KBM-7 (cell line): ENCODE measurements at regions not wholly inside any gene's neighbourhood (a gene's known extent, or its start where the extent isn't known, plus 50 kb on each side); places are given as distances from the start of the nearest gene placed in this dataset.
A peak's percentile ranks its signal among the peaks of the same experiment; 100 is the strongest.
"Not testable (repeated sequence)": the region's sequence is repeated elsewhere in the genome, so short reads cannot be mapped to it uniquely, and the experiment has no call there.

Experiments used
- DNase-seq: peaks from one replicate; pipeline ENCODE4 v3.0.0-alpha.2; 2015
- in situ Hi-C: fragments of 300-500 bp; cut with MboI; formaldehyde crosslinking; loops from 2 replicates; pipeline ENCODE4 v1.14.3; 2020; ENCODE audit warnings: low sequenced_read_pairs, low pct_unique_long_range_greater_than_20kb, mixed read lengths

DNA sequence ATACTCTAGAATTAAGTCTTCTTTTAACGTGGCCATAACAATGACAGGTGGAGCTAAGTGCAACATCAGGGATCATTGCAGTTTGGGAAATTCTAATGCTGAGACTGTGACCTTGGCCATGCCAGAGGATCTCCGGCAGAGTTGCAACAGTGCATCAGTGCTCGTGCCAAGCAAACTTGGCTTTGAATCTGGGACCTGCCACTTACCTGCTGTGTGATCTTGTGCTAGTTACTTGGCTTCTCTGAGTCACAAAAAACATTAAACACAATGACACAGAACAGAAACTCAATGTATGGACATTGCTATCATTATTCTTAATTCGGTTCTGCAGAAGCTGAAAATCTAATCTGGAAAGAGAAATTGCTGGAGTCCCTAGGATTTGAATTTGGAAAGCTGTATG, 435.5 kb upstream of the CCL2 start:
- in situ Hi-C loops, result no loop called here

DNA sequence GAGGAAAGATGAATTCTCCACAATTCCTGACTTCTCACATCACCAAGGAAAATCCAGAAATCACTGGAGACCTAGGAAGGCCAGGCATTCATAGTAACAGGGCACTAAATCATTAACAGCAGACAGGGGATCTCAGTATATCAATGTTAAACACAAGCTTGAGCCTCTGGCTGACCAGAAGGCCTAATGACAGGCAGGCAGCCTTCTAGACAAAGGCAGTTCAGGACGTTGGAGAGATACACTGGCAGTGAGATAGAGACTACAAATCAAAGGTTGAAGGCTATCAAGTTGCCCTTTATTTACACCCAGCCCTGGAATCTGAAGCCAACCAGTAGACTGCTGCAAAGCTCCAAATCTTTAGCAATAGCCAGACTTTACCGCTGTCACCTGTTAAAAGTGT, 422.8 kb upstream of the CCL2 start:
- DNase-seq, result no peak
- in situ Hi-C loops, result no loop called here

More for the DNA sequence above, 435.5 kb upstream of the CCL2 start:
- no peak for DNase-seq

DNA sequence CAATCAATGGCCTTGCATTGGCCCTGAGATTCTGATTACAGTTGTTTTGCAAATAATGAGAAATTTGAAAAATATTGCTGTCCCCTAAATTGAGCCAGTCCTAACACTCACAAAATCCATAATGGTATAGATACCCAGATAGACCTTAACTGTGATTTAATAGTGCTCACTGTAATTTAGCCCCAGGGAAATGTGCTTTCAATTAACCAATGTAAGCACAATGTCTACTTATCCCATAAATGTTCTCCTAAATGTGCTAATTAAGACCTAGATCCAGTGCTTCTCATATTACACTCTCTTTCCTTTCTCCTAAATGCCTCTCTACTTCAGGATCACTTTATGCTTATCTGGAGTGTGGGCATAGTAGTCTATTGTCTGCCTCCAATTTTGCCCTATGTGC, 417.8 kb upstream of the CCL2 start:
- DNase-seq, result no peak
- in situ Hi-C loops, result no loop called here

DNA sequence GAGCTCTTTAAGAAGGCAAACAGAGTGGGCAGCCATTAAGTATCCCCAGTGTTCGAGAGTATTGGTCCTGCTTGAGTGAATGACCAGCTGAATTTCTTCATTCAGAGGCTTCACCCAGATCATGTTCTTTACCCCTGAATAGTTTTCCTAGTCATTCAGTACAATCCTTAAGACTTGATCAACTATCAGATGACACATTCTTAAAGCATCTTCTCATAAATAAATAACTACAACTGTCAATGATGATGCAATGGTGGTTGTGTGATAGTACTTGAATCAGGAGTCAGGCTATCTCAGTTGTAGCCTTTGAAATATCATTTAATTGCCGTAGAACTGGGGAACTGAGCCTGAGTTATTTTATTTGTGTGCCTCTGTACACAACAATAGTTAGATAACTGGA, 416.8 kb upstream of the CCL2 start:
- in situ Hi-C loops, result no loop called here
- DNase-seq, result no peak

DNA sequence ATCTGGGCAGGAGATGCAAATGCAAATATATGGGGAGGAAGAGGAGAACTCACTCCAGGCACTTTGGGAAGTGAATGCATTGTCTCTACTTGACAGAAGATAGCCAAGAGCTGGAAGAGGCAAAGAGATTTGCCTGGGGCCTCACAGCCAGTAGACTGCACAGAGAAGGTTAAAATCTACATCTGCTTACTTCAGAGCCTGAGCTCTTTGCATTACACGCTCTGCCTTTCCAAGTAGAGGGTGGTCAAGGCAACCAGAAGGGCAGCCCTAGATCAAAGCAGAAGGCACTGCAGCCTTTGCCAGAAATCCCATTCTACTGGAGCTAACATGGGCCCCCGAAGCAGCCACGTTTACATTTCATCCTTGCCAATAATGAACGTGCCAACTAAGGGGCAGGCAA, 407.2 kb upstream of the CCL2 start:
- in situ Hi-C loops, result no loop called here
- DNase-seq, result no peak

DNA sequence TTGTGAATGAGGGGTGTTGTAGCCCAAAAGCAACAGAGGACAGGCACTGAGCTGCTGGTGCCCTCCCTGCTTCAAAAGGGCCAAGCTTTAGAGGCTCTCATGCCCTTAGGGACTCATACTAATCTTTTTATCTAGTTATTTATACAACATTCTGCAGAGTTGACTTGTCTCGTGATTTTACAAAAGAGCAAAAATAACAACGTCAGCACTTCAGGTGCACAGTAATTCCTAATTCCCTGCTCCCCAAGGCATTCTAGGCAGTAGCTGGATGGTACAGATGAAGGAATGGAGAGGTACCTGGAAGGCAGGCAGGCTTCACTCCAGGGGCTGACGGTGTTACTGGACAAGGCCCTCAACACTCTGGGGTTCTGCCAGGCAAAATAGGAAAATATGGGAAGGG, 406.7 kb upstream of the CCL2 start:
- in situ Hi-C loops, result no loop called here
- DNase-seq, result no peak

DNA sequence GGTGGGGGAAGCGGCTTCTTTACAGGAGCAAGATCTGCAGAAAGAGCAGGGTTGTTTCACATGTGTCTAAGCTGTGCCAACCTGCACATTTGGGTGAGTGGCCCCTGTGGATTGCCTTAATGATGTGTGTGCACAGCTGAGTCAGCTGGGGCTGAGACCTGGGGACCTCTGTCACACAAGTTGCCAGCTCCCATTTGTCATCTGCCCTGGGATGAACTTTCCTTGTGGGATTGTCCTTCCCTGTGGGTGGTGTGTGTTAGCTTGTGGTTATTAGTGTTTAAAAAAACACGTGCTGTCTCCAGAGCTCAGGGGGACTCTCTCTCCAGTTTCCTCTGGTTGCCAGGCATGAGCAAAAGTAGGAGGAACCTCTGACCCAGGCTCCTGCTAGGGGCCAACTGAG, 400.5 kb upstream of the CCL2 start:
- in situ Hi-C loops, result no loop called here
- DNase-seq, result no peak

DNA sequence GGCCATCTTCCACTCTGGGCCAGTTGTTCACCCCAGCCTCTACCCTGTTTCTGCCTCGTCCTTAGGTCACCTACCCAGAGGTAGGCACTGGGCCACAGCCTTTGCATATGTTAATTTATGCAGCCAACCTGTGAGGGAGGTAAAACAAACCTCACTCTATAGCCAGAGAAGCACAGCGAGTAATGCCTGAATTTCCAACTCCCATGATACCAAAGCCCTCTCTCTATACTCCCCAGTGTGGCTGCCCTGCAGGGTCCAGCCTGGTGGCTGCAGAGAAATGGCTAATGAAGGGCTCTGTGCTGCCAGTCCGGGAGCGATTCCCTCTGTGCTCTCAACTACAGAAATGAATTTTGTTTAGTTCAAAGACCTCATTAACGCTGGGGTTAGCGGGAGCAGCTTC, 397.0 kb upstream of the CCL2 start:
- in situ Hi-C loops, result no loop called here
- DNase-seq, result no peak

DNA sequence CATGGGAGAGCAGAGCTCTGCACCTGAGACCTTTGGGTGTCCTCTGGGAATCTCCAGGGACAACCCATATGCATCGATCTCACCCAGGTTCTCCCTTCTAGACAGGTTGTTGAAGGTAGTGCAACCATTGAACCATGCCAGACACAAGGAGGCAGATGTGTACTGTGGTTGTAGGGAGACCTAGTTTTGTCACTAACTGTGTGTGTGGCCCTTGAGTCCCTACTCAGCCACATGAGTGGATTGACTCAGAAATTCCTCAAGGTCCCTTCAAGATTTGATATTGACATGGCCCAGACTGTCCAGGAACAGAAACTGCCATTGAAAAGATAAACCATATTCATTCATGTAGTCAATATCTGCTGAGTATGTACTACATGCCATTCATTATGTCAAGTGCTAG, 396.4 kb upstream of the CCL2 start:
- no peak for DNase-seq
- in situ Hi-C loops, result no loop called here

DNA sequence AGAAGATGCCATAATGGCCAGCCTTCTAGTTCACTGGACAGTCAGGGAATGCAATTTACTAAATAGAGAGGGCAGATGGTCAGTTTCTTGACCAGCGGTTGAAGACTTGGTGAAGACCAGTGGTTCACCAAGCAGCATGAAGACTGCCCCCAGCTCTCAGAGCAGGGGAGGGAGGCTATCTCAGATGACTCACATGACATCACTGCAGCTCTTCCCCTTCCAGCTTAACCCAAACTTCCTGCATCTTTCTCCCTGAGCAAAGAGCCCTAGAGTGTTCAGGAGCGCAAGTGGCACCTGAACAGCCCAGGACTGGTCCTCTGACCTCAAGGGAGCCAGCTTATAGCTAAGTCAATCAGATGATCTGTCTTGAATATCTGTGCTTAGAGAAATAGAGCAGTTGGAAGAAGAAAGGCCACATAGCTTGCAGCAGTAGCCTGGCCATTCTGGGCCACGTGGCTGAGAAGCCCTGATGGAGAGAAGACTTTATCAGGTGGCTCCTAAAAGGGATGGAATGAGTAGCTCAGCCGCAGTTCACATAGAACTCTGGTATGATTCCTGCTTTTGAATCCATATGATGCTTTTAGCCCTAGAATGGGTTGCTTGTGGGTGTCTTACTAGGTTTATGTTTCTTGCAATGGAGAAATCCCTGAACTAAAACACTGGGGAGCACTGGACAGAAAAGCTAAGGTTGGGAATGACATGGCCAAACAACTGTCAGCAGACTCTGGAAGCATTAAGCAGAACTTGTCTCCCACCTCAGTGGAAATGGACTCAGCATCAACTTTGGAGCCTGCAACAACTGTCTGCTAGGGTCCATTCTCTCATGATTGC, 392.1 kb upstream of the CCL2 start:
- in situ Hi-C loops, result no loop called here
- no peak for DNase-seq

DNA sequence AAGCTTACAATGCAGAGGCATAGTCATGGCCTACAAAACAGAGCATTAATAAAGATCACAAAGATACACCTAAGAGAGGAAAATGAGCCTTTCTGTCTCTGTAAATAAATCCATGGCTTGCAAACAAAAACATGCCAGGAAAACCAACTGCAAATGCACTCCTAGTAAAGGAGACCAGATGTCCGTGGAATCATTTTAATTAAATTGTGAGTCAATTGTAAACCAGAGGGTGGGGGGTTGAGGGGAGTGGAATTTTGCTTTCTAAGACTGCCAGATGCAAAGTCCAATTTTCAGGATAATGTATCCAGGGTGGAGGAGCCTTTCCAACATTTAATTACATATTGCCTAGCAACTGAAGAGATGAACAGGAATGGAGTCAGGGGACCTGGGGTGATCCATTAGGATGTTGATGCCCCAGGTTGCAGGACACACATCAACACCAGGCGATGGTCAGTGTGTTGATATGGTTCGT, 390.3 kb upstream of the CCL2 start:
- in situ Hi-C loops, result no loop called here
- no peak for DNase-seq

DNA sequence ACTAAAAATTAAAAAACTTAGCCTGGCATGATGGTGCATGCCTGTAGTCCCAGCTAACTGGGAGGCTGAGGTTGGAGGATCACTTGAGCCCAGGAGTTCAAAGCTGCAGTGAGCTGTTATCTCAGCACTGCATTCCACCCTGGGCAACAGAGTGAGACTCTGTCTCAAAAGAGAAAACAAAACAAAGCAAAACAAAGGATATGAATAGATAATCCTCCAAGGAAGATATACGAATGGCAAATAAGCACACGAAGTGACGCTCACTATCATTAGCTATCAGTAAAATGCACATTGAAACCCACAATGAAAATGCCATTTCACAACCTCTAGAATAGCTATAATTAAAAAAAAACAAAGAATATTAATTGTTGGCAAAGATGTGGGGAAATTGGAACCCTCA, 386.2 kb upstream of the CCL2 start:
- in situ Hi-C loops, result no loop called here
- DNase-seq, result no peak

DNA sequence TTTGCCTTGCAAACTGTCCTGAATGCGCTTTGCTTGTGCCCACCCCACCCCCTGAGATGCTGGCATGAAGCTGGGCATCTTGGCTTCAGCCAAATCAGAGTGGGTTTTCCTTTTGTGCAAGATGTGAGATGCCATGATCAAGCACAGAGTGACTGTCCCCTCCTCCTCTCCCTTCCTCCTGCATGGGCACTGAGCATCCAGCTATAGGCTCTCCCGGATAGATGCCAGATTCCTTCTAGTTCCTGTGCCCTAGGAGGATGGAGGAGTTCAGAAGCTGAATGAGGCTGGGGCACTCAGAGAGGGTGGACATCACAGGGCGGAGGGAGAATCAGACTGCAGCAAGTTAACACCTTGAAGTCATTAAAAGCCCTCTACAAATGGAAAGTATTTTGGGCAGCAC, 384.1 kb upstream of the CCL2 start:
- in situ Hi-C loops, result no loop called here
- DNase-seq, result no peak

DNA sequence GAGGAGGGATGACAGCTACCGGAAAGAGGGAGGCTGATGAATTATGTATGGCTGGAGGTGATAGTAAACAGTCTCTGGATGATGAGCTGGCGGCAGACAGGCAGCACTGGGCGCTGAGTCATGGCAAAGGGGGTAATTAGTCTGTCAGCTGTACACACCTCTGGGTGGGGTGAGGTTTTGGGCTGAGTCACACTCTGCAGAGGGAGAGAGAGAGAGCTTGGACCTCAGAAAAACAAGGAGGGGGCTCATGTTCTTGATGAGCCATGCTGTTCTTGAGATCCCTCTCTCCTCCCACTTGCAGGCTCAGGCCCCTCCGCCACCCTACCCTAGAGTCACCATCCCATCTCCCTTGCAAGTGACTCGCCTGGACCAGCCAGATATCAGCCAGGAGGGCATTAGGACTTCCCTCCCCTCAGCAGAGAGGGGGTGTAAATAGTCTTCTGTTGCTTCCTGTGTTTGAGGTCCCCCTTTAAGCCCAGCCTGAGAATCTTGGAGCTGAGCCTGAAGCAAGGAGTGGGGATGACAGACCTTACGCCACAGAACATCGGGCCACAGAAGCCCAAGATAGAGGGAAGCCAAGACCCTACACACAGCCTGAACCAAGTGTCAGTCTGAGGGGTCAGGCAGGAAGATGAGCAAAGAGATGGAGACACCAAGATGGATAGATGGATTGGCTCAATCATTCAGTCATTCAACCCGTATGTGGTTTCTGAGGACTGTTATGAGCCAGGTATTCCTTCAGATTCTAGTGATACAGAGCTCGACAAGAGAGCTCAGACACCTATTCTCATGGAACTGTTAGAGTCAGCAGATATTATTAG, 383.2 kb upstream of the CCL2 start:
- in situ Hi-C loops, result no loop called here
- DNase-seq, result no peak

DNA sequence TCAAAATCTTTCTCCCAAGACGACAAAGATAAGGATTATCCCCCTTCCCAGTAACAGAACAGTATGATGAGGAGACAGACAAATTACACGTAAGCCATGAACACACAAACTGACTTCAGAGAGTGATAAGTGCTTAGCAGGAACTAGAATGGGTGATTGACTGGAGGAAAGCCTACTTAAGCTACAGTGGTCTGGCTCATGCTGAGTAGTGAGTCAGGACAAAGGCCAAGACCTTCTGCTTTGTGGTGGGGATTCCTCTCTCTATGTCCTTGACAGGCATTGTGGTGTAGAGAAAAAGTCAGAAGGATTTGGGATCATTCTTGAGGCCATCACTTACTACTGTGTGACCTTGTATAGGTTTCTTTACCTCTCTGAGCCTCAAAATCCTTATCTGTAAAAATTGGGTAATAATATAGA, 381.9 kb upstream of the CCL2 start:
- DNase-seq, result no peak
- in situ Hi-C loops, result no loop called here

DNA sequence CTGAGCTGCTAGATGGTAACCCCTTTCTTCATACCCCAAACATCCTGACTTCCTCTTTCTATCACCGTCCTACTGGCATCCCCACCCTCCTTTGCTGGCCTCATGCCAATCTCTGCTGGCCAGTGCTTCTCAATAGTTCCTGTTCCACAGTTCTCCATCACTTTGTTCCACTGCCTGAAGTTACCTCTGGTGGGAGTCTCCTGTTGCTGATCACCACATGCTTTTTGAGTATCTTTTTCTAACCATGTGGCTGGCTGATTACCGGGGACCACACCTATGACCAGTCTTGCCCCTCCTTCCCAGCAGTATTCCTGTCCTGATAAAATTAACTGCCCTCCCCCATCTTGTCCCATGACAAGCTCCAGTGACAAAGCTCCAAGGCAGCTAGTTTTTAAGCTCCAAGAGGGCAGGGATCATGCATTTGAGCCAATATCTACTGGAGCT, 380.4 kb upstream of the CCL2 start:
- peak; percentile 26 for DNase-seq
- in situ Hi-C loops, result no loop called here

DNA sequence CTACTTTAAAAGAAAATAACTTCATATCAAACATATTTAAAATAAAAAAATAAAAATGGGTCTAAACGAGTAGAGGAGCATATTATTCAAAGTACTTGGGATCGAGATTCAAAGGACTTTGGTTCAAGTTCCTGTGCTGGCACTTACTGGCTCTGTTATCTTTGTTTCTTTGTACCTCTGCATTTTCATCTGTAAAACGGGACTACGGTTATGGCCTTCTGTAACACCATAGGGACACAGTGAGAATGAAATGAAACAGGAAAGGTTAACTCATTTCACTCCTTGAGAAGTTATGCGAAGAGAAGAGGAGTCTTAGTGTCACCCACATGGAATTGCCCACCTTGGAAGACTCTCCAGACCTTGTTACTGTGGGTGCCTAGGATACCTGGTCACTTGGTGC, 379.1 kb upstream of the CCL2 start:
- DNase-seq, result no peak
- in situ Hi-C loops, result no loop called here

DNA sequence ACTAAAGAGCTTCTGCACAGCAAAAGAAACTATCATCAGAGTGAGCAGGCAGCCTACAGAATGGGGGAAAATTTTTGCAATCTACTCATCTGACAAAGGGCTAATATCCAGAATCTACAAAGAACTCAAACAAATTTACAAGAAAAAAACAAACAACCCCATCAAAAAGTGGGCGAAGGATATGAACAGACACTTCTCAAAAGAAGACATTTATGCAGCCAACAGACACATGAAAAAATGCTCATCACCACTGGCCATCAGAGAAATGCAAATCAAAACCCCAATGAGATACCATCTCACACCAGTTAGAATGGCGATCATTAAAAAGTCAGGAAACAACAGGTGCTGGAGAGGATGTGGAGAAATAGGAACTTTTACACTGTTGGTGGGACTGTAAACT, 372.8 kb upstream of the CCL2 start:
- in situ Hi-C loops, DNase-seq: not testable (repeated sequence)

DNA sequence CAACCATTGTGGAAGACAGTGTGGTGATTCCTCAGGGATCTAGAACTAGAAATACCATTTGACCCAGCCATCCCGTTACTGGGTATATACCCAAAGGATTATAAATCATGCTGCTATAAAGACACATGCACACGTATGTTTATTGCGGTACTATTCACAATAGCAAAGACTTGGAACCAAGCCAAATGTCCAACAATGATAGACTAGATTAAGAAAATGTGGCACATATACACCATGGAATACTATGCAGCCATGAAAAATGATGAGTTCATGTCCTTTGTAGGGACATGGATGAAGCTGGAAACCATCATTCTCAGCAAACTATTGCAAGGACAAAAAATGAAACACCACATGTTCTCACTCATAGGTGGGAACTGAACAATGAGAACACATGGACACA, 372.4 kb upstream of the CCL2 start:
- DNase-seq, in situ Hi-C loops: not testable (repeated sequence)

DNA sequence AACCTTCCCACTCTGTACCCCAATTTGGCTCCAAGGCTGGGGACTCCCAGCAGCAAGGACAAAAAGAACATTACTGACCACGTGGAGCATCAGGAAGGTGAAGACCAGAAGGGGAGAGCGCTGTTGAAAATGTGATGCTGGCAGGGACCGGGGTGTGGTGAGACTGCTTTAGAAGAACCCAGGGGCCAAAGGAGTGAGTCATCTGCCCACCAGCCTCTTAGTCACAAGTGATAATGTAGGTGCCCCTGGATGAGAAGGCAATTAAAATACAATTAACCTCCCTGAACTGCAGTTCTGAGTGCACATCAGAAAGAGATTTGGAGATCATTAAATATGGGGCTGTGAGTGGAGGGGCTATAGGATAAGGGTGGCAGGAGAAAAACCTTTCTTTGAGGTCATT, 366.6 kb upstream of the CCL2 start:
- in situ Hi-C loops, result no loop called here
- DNase-seq, result no peak
